ENCODE measurements at regions not wholly inside any gene's neighbourhood (a gene's known extent, or its start where the extent isn't known, plus 50 kb on each side); places are given as distances from the start of the nearest gene placed in this dataset.

- TF ChIP-seq MAX (CRISPR knock-in tag; IDR thresholded peaks at IDR 0.05): no peak
- TF ChIP-seq ZNF263 (CRISPR knock-in tag; IDR thresholded peaks at IDR 0.05; ENCODE audit: low read depth): no peak
- TF ChIP-seq CTCF (IDR thresholded peaks at IDR 0.05): no peak
- TF ChIP-seq FOXJ3 (CRISPR knock-in tag; IDR thresholded peaks at IDR 0.05; ENCODE audit: borderline replicate concordance): no peak
Measured at GRCh38 chr3:176286476-176287085, 910.7 kb downstream of the TBL1XR1 start.

Measured in WTC11 (cell line).